ENCODE measurements at regions not wholly inside any gene's neighbourhood (a gene's known extent, or its start where the extent isn't known, plus 50 kb on each side); places are given as distances from the start of the nearest gene placed in this dataset.

DNA sequence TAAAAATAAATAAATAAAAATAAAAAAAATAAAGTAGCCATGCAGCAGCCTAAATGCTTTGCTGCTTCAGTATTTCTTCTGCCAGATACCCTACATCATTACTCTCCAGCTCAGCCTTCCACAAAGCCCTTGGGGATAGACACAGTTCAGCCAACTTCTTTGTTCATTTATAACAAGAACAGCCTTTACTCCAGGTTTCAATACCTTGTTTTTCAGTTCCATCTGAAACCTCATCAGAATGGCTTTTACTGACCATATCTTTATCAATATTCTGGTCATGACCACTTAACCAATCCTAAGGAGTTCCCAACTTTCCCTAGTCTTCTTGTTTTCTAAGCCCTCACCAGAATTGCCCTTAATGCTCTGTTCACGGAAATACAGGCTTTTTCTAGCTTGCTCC, 128.3 kb upstream of the MED14 start:
- H3K18ac ChIP-seq (ENCODE audit: low read length), result no peak overlapping the region
- DNase-seq, result no peak
- H2BK5ac ChIP-seq (ENCODE audit: low read depth, low read length, poor library complexity), result no peak overlapping the region
- peaks cover 3% of the 10 kb centered on the region in 2 experiments for H3K4me1 ChIP-seq (ENCODE audit: control insufficient read depth in 1 of 2, insufficient read depth in 2 of 2, low read length in 2 of 2)
- H4K91ac ChIP-seq (ENCODE audit: low read depth, low read length), result no peak overlapping the region
- H2BK120ac ChIP-seq (ENCODE audit: insufficient read depth, low read length, poor library complexity), result no peak overlapping the region
- no peaks in the 10 kb centered on the region for H3K36me3 ChIP-seq (ENCODE audit: control insufficient read depth in 1 of 2, insufficient read depth in 2 of 2, low read length in 2 of 2)
- peaks cover 3% of the 10 kb centered on the region for H3K79me1 ChIP-seq (ENCODE audit: low read length)
- H3K27ac ChIP-seq (ENCODE audit: low read depth, low read length), result no peak overlapping the region
- no peak overlapping the region for H3K9ac ChIP-seq (ENCODE audit: low read length)
- H3K9me3 ChIP-seq (ENCODE audit: insufficient read depth, low read depth, low read length), result peaks cover 4% of the 10 kb centered on the region
- no peaks in the 10 kb centered on the region for H3K27me3 ChIP-seq (ENCODE audit: insufficient read depth, low read length)
- no peak overlapping the region for H2AK5ac ChIP-seq (ENCODE audit: low read length)
- H4K12ac ChIP-seq (ENCODE audit: low read depth, low read length), result no peak overlapping the region
- no peak overlapping the region for H3K14ac ChIP-seq (ENCODE audit: low read length)
- H3K79me2 ChIP-seq (ENCODE audit: control insufficient read depth, insufficient read depth, low read length, poor library complexity), result no peaks in the 10 kb centered on the region
- no peak overlapping the region for H2AFZ ChIP-seq (ENCODE audit: insufficient read depth, low read length, poor library complexity)
- H4K8ac ChIP-seq (ENCODE audit: low read depth, low read length), result no peak overlapping the region
- no peak overlapping the region for H2BK12ac ChIP-seq (ENCODE audit: low read length)
- no peak overlapping the region for H3K4me3 ChIP-seq (ENCODE audit: low read depth, low read length)
- H3K4me2 ChIP-seq (ENCODE audit: low read length), result no peak overlapping the region
- no CpG with 5 or more reads among the region's 1 CpG for WGBS (ENCODE audit: extremely low coverage, insufficient coverage, insufficient read length)
- H3K23ac ChIP-seq (ENCODE audit: low read length), result no peak overlapping the region
- H3K4ac ChIP-seq (ENCODE audit: low read depth, low read length), result no peak overlapping the region

DNA sequence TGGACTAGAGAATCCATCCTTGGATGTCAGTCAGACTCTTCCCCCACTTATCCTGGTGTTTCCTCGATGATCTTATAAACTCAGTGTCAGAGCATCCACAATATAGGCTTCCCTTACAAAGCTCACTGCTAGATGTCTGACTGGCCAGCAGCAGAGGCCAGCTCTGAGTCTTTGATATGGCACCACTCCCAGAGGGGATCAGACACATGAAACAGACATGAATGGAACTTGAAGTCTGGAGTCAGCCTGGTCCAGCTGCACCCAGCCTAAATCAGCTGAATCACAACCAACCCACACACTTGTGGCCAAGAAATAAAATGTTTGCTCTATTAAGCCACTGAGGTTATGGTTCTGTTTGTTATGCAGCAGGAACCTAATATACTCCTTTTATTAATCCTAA, 129.6 kb upstream of the MED14 start:
- Histone ChIP-seq H3K9me3 (ENCODE audit: insufficient read depth, low read depth, low read length) (peaks cover 4% of the 10 kb centered on the region), H2AFZ (ENCODE audit: insufficient read depth, low read length, poor library complexity) (no peak overlapping the region), H2BK120ac (ENCODE audit: insufficient read depth, low read length, poor library complexity) (no peak overlapping the region), H3K36me3 (ENCODE audit: control insufficient read depth in 1 of 2, insufficient read depth in 2 of 2, low read length in 2 of 2) (no peaks in the 10 kb centered on the region), H3K27ac (ENCODE audit: low read depth, low read length) (no peak overlapping the region), H3K14ac (ENCODE audit: low read length) (no peak overlapping the region), H4K12ac (ENCODE audit: low read depth, low read length) (no peak overlapping the region), H3K18ac (ENCODE audit: low read length) (no peak overlapping the region), H3K4me1 (ENCODE audit: control insufficient read depth in 1 of 2, insufficient read depth in 2 of 2, low read length in 2 of 2) (peaks cover 3% of the 10 kb centered on the region in 2 experiments), H3K79me2 (ENCODE audit: control insufficient read depth, insufficient read depth, low read length, poor library complexity) (no peaks in the 10 kb centered on the region), H3K27me3 (ENCODE audit: insufficient read depth, low read length) (no peaks in the 10 kb centered on the region), H3K23ac (ENCODE audit: low read length) (no peak overlapping the region), H4K91ac (ENCODE audit: low read depth, low read length) (no peak overlapping the region), H2AK5ac (ENCODE audit: low read length) (no peak overlapping the region), H3K4me3 (ENCODE audit: low read depth, low read length) (no peak overlapping the region), H3K9ac (ENCODE audit: low read length) (no peak overlapping the region), H4K8ac (ENCODE audit: low read depth, low read length) (no peak overlapping the region), H3K79me1 (ENCODE audit: low read length) (peaks cover 3% of the 10 kb centered on the region), H2BK5ac (ENCODE audit: low read depth, low read length, poor library complexity) (no peak overlapping the region), H3K4ac (ENCODE audit: low read depth, low read length) (no peak overlapping the region), H3K4me2 (ENCODE audit: low read length) (no peak overlapping the region), H2BK12ac (ENCODE audit: low read length) (no peak overlapping the region)
- no peak for DNase-seq
- no CpG with 5 or more reads among the region's 1 CpG for WGBS (ENCODE audit: extremely low coverage, insufficient coverage, insufficient read length)

DNA sequence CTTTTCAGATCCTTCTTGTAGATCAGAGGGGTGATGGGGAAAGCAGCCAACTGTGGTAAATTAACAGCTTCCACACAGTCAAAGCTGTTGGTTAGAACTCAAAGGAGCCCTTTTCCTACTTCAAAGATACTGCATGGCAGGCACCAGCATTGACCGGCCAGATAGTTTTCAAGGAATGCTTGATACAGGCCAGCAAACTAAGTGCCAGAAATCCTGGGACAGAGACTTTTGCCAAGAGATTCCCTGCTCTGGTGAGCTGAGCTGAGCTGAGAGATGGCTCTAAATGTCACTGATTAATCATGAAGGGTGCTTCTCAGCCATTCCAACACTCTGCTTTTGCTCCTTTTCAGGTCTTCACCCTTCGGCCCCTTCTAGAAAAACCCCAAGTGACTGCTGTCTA, 131.6 kb upstream of the MED14 start:
- no peak overlapping the region for H3K14ac ChIP-seq (ENCODE audit: low read length)
- H3K4me2 ChIP-seq (ENCODE audit: low read length), result no peak overlapping the region
- H4K91ac ChIP-seq (ENCODE audit: low read depth, low read length), result peak overlapping the region; percentile 24
- H3K27me3 ChIP-seq (ENCODE audit: insufficient read depth, low read length), result no peaks in the 10 kb centered on the region
- H3K4me3 ChIP-seq (ENCODE audit: low read depth, low read length), result no peak overlapping the region
- H4K12ac ChIP-seq (ENCODE audit: low read depth, low read length), result no peak overlapping the region
- no peak overlapping the region for H3K4ac ChIP-seq (ENCODE audit: low read depth, low read length)
- WGBS (ENCODE audit: extremely low coverage, insufficient coverage, insufficient read length), result no CpG with 5 or more reads among the region's 2 CpGs
- H2AFZ ChIP-seq (ENCODE audit: insufficient read depth, low read length, poor library complexity), result no peak overlapping the region
- H3K79me1 ChIP-seq (ENCODE audit: low read length), result peaks cover 3% of the 10 kb centered on the region
- H3K23ac ChIP-seq (ENCODE audit: low read length), result no peak overlapping the region
- no peak overlapping the region for H3K18ac ChIP-seq (ENCODE audit: low read length)
- peaks cover 2% of the 10 kb centered on the region for H3K9me3 ChIP-seq (ENCODE audit: insufficient read depth, low read depth, low read length)
- no peaks in the 10 kb centered on the region for H3K36me3 ChIP-seq (ENCODE audit: control insufficient read depth in 1 of 2, insufficient read depth in 2 of 2, low read length in 2 of 2)
- no peaks in the 10 kb centered on the region for H3K79me2 ChIP-seq (ENCODE audit: control insufficient read depth, insufficient read depth, low read length, poor library complexity)
- H2BK5ac ChIP-seq (ENCODE audit: low read depth, low read length, poor library complexity), result peak overlapping the region; percentile 46
- peaks cover 3% of the 10 kb centered on the region in 2 experiments for H3K4me1 ChIP-seq (ENCODE audit: control insufficient read depth in 1 of 2, insufficient read depth in 2 of 2, low read length in 2 of 2)
- no peak overlapping the region for H2AK5ac ChIP-seq (ENCODE audit: low read length)
- no peak overlapping the region for H3K9ac ChIP-seq (ENCODE audit: low read length)
- no peak overlapping the region for H3K27ac ChIP-seq (ENCODE audit: low read depth, low read length)
- peak overlapping the region; percentile 39 for H2BK120ac ChIP-seq (ENCODE audit: insufficient read depth, low read length, poor library complexity)
- H2BK12ac ChIP-seq (ENCODE audit: low read length), result no peak overlapping the region
- H4K8ac ChIP-seq (ENCODE audit: low read depth, low read length), result no peak overlapping the region
- DNase-seq, result peak in 1 of 2 donors; percentile 40

DNA sequence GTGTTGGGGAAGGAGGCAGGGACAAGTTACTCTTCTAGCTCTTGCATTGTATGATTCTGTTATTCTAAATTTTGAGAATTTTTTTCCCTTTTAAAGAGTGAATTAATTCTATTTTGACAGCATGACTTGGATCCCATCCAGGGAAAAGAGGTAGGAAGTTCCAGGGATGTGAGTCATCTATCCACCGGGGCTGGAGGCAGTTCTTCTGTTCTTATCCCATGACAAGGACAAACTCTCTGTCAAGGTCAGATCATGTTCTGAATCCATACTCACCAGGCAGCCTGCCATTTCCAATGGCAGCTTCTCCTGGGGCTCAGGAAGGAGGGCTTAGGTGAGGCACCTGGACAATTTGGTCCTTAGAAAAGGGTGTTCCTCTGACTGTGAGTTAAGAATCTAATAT, 132.0 kb upstream of the MED14 start:
- Histone ChIP-seq H3K4me3 (ENCODE audit: low read depth, low read length) (no peak overlapping the region), H3K9ac (ENCODE audit: low read length) (no peak overlapping the region), H3K4me2 (ENCODE audit: low read length) (no peak overlapping the region), H4K8ac (ENCODE audit: low read depth, low read length) (no peak overlapping the region), H3K4ac (ENCODE audit: low read depth, low read length) (no peak overlapping the region), H2AFZ (ENCODE audit: insufficient read depth, low read length, poor library complexity) (no peak overlapping the region), H2AK5ac (ENCODE audit: low read length) (no peak overlapping the region), H2BK5ac (ENCODE audit: low read depth, low read length, poor library complexity) (no peak overlapping the region), H3K14ac (ENCODE audit: low read length) (no peak overlapping the region), H3K9me3 (ENCODE audit: insufficient read depth, low read depth, low read length) (peaks cover 2% of the 10 kb centered on the region), H3K23ac (ENCODE audit: low read length) (no peak overlapping the region), H4K12ac (ENCODE audit: low read depth, low read length) (no peak overlapping the region), H2BK120ac (ENCODE audit: insufficient read depth, low read length, poor library complexity) (no peak overlapping the region), H3K27ac (ENCODE audit: low read depth, low read length) (no peak overlapping the region), H4K91ac (ENCODE audit: low read depth, low read length) (no peak overlapping the region), H3K79me1 (ENCODE audit: low read length) (peaks cover 3% of the 10 kb centered on the region), H3K27me3 (ENCODE audit: insufficient read depth, low read length) (no peaks in the 10 kb centered on the region), H3K79me2 (ENCODE audit: control insufficient read depth, insufficient read depth, low read length, poor library complexity) (no peaks in the 10 kb centered on the region), H3K36me3 (ENCODE audit: control insufficient read depth in 1 of 2, insufficient read depth in 2 of 2, low read length in 2 of 2) (no peaks in the 10 kb centered on the region), H3K18ac (ENCODE audit: low read length) (no peak overlapping the region), H2BK12ac (ENCODE audit: low read length) (no peak overlapping the region), H3K4me1 (ENCODE audit: control insufficient read depth in 1 of 2, insufficient read depth in 2 of 2, low read length in 2 of 2) (peaks cover 3% of the 10 kb centered on the region in 2 experiments)
- peak in 1 of 2 donors; percentile 19 for DNase-seq
- no CpG with 5 or more reads among the region's 1 CpG for WGBS (ENCODE audit: extremely low coverage, insufficient coverage, insufficient read length)

Measured in trophoblast cell (in vitro differentiated cells and primary cell).